ENCODE measurements at regions not wholly inside any gene's neighbourhood (a gene's known extent, or its start where the extent isn't known, plus 50 kb on each side); places are given as distances from the start of the nearest gene placed in this dataset.

DNA sequence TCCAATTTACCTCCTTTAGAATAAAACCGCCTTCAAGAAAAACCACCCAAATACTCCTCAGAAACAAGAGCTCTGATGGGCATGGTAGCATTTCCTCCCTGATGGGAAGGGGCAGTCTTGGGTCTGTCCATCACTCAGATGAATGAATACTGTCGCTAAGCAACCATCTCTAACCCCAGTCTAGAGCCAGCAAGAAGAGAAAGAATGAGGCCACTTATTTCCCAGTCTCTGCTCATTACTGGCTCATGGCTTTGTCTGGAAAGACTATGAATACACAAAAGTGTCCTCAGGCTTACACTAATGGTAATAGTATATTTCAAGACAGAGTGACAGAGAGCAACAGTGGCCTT, 51.0 kb upstream of the F3 start:
- DNase-seq (ENCODE audit: low read depth), result no peak

DNA sequence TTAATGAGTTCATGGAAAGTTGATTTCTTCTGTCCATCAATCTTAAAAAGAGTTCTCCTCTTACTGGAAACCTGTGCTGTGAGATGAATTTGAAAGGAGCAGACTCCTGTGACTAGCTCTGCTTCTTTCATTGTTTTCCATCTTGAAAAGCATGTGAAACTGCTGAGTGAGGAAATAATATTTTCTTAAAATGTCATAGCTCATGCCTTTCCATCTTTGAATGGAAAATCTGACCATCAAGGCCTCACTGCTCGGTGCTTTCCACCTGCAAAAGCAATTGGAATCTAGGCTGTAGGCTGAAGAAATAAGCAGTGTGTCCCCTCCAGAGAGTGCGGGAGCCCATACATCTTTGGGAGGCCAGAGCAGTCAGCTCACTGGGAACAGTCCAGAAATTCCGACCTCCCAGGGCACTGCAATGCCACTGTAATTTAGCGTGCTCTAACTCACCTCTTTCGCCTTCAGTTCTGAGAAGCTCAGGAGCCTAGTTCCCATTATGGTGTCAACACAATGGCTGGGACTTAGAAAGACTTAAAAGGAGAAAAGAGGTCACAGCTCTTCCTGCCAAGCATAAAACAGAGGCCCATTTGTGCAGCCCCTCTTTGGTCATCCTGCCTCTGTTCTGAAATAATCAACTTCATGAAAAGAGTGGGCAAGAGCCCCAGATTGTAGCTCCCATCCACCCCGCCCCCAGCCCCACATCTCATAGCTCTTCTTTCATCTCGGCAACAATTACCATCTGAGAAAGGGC, 50.4 kb upstream of the F3 start:
- no peak for DNase-seq (ENCODE audit: low read depth)

Measured in ELR (cell line).